Uterus (tissue), 2 donors: ENCODE measurements at regions not wholly inside any gene's neighbourhood (a gene's known extent, or its start where the extent isn't known, plus 50 kb on each side); places are given as distances from the start of the nearest gene placed in this dataset.

Source experiments
- CTCF ChIP-seq, 4 experiments: fragments of 200-600 bp in 2 of 4; fragments of 450-650 bp in 2 of 4; sonication (generic) in 2 of 4; IDR thresholded peaks; one replicate each; pipeline ENCODE4 v1.5.1; 2016 to 2019; ENCODE audit warnings: antibody characterized with exemption in 4 of 4, mild to moderate bottlenecking in 2 of 4, moderate library complexity in 1 of 4
- POLR2A ChIP-seq, 2 donors: fragments of 450-650 bp; IDR thresholded peaks; one replicate each; pipeline ENCODE4 v1.6.1; 2016; ENCODE audit warnings: antibody characterized with exemption in 2 of 2, mild to moderate bottlenecking in 1 of 2, moderate library complexity in 1 of 2

GRCh38 chr7:155221547-155221946 is 76.1 kb upstream of the INSIG1 start:
- TF ChIP-seq CTCF (IDR thresholded peaks at IDR 0.05) = no peak
- no peak for TF ChIP-seq POLR2A (IDR thresholded peaks at IDR 0.05)
